CD4-positive, alpha-beta T cell (primary cell): ENCODE measurements at regions not wholly inside any gene's neighbourhood (a gene's known extent, or its start where the extent isn't known, plus 50 kb on each side); places are given as distances from the start of the nearest gene placed in this dataset.

Experiments
- ATAC-seq: fragments of 200-7000 bp; cut with Tn5 transposase; one replicate; pipeline ENCODE4 v1.10.0; 2022; ENCODE audit warnings: mild to moderate bottlenecking; ENCODE audit not compliant: poor library complexity
- CTCF ChIA-PET: fragments of 350-600 bp; sonication (Branson Sonifier 250); formaldehyde crosslinking; loops from one replicate; lab custom pipeline; 2021; ENCODE audit warnings: antibody characterized with exemption, inconsistent platforms; lab: Charles Lee
- POLR2A ChIA-PET: fragments of 350-600 bp; sonication (Branson Sonifier 250); formaldehyde crosslinking; loops from one replicate; lab custom pipeline; 2021; ENCODE audit warnings: antibody characterized with exemption, inconsistent platforms; lab: Charles Lee
- DNase-seq, 14 experiments: peaks; one replicate each; pipeline ENCODE4 v3.0.0-alpha.2; 2013 to 2020; ENCODE audit warnings: mixed read lengths in 2 of 14
- H3K27ac ChIP-seq, 2 donors: one replicate each; pipeline versions ENCODE4 v1.5.1 to v1.7.0; 2013; ENCODE audit warnings: low read length in 2 of 2, low read depth in 1 of 2, mild to moderate bottlenecking in 1 of 2
- H3K27me3 ChIP-seq, 2 experiments: 1 replicate in 1 of 2; 2 replicates in 1 of 2; pipeline versions ENCODE4 v1.6.1 to v1.7.0; 2013; ENCODE audit warnings: low read length in 2 of 2, control low read depth in 1 of 2, mild to moderate bottlenecking in 1 of 2, moderate library complexity in 1 of 2; ENCODE audit not compliant: insufficient read depth in 2 of 2, control insufficient read depth in 1 of 2
- H3K36me3 ChIP-seq: one replicate; pipeline ENCODE4 v1.6.1; 2013; ENCODE audit warnings: low read length, control low read depth; ENCODE audit not compliant: insufficient read depth
- H3K4me1 ChIP-seq: one replicate; pipeline ENCODE4 v1.6.1; 2013; ENCODE audit warnings: low read length, control low read depth; ENCODE audit not compliant: insufficient read depth
- H3K4me3 ChIP-seq: one replicate; pipeline ENCODE4 v1.5.1; 2013; ENCODE audit warnings: mild to moderate bottlenecking, low read length, moderate library complexity
- H3K9me3 ChIP-seq, 2 experiments: 1 replicate in 1 of 2; 2 replicates in 1 of 2; pipeline versions ENCODE4 v1.6.1 to v1.7.0; 2013; ENCODE audit warnings: low read length in 2 of 2, mild to moderate bottlenecking in 2 of 2, control low read depth in 1 of 2, moderate library complexity in 1 of 2; ENCODE audit not compliant: control insufficient read depth in 1 of 2, insufficient read depth in 1 of 2
- H3K27ac Mint-ChIP-seq: one replicate; pipeline ENCODE4 v1.8.0; 2020; ENCODE audit warnings: mixed read lengths
- H3K27me3 Mint-ChIP-seq: one replicate; pipeline ENCODE4 v1.8.0; 2021; ENCODE audit warnings: mixed read lengths
- H3K36me3 Mint-ChIP-seq: one replicate; pipeline ENCODE4 v1.8.0; 2021; ENCODE audit warnings: low read depth, mixed read lengths
- H3K4me1 Mint-ChIP-seq: one replicate; pipeline ENCODE4 v1.8.0; 2021; ENCODE audit warnings: low read depth, mixed read lengths
- H3K4me3 Mint-ChIP-seq: one replicate; pipeline ENCODE4 v1.8.0; 2020; ENCODE audit warnings: mild to moderate bottlenecking, mixed read lengths
- H3K9me3 Mint-ChIP-seq: one replicate; pipeline ENCODE4 v1.8.0; 2020; ENCODE audit warnings: mixed read lengths
- CTCF ChIP-seq: fragments of 200-600 bp; IDR thresholded peaks from one replicate; pipeline ENCODE4 v1.8.0; 2022; ENCODE audit warnings: antibody characterized with exemption, mild to moderate bottlenecking
- intact Hi-C, 2 experiments: fragments of 100-400 bp; cut with DNase I in 1 of 2; cut with micrococcal nuclease in 1 of 2; formaldehyde crosslinking; loops; one replicate each; pipeline versions ENCODE4 v1.15.1 to v1.9.0; 2023 to 2025; cut with DNase I, micrococcal nuclease

GRCh38 chr4:13762130-13762529 lies 134.6 kb upstream of the BOD1L1 start:
- H3K36me3 Mint-ChIP-seq, result no peaks in the 10 kb centered on the region
- Histone ChIP-seq H3K27ac (no peak overlapping the region), H3K4me3 (no peak overlapping the region), H3K4me1 (no peaks in the 10 kb centered on the region), H3K27me3 (no peaks in the 10 kb centered on the region), H3K36me3 (no peaks in the 10 kb centered on the region), H3K9me3 (peaks cover 0 to 8% of the 10 kb centered on the region in 2 experiments)
- no peaks in the 10 kb centered on the region for H3K4me1 Mint-ChIP-seq
- no peak for TF ChIP-seq CTCF
- no peak for ATAC-seq
- CTCF ChIA-PET, result no interaction called here
- POLR2A ChIA-PET, result no interaction called here
- no peak overlapping the region for H3K27ac Mint-ChIP-seq
- H3K9me3 Mint-ChIP-seq, result peaks cover 15% of the 10 kb centered on the region
- DNase-seq, result no peak
- no peaks in the 10 kb centered on the region for H3K27me3 Mint-ChIP-seq
- intact Hi-C loops, result no loop called here
- H3K4me3 Mint-ChIP-seq, result no peak overlapping the region

- TF ChIP-seq CTCF, result no peak
- no peaks in the 10 kb centered on the region for H3K27me3 Mint-ChIP-seq
- H3K36me3 Mint-ChIP-seq, result no peaks in the 10 kb centered on the region
- H3K27ac ChIP-seq, result no peak overlapping the region
- H3K27me3 ChIP-seq, result no peaks in the 10 kb centered on the region
- intact Hi-C loops, result no loop called here
- H3K27ac Mint-ChIP-seq, result no peak overlapping the region
- no peak for DNase-seq
- H3K9me3 Mint-ChIP-seq, result peaks cover 8% of the 10 kb centered on the region
- CTCF ChIA-PET, result no interaction called here
- no peak for ATAC-seq
- no peaks in the 10 kb centered on the region for H3K4me1 Mint-ChIP-seq
- no peaks in the 10 kb centered on the region for H3K36me3 ChIP-seq
- H3K9me3 ChIP-seq, result peaks cover 0 to 8% of the 10 kb centered on the region in 2 experiments
- no peak overlapping the region for H3K4me3 Mint-ChIP-seq
- POLR2A ChIA-PET, result no interaction called here
- no peak overlapping the region for H3K4me3 ChIP-seq
- no peaks in the 10 kb centered on the region for H3K4me1 ChIP-seq
Measured at GRCh38 chr4:13763707-13764106, 136.2 kb upstream of the BOD1L1 start.

GRCh38 chr4:13765539-13765938 lies 138.0 kb upstream of the BOD1L1 start:
- no peak overlapping the region for H3K4me3 Mint-ChIP-seq
- no peaks in the 10 kb centered on the region for H3K36me3 Mint-ChIP-seq
- Histone ChIP-seq H3K4me3 (no peak overlapping the region), H3K36me3 (no peaks in the 10 kb centered on the region), H3K27me3 (no peaks in the 10 kb centered on the region), H3K27ac (no peak overlapping the region), H3K9me3 (peaks cover 0 to 8% of the 10 kb centered on the region in 2 experiments), H3K4me1 (no peaks in the 10 kb centered on the region)
- CTCF ChIA-PET, result no interaction called here
- DNase-seq, result no peak
- H3K27ac Mint-ChIP-seq, result no peak overlapping the region
- ATAC-seq, result no peak
- no peak for TF ChIP-seq CTCF
- POLR2A ChIA-PET, result no interaction called here
- H3K4me1 Mint-ChIP-seq, result no peaks in the 10 kb centered on the region
- H3K27me3 Mint-ChIP-seq, result no peaks in the 10 kb centered on the region
- intact Hi-C loops, result no loop called here
- H3K9me3 Mint-ChIP-seq, result peaks cover 6% of the 10 kb centered on the region
